ENCODE measurements at regions not wholly inside any gene's neighbourhood (a gene's known extent, or its start where the extent isn't known, plus 50 kb on each side); places are given as distances from the start of the nearest gene placed in this dataset.

DNA sequence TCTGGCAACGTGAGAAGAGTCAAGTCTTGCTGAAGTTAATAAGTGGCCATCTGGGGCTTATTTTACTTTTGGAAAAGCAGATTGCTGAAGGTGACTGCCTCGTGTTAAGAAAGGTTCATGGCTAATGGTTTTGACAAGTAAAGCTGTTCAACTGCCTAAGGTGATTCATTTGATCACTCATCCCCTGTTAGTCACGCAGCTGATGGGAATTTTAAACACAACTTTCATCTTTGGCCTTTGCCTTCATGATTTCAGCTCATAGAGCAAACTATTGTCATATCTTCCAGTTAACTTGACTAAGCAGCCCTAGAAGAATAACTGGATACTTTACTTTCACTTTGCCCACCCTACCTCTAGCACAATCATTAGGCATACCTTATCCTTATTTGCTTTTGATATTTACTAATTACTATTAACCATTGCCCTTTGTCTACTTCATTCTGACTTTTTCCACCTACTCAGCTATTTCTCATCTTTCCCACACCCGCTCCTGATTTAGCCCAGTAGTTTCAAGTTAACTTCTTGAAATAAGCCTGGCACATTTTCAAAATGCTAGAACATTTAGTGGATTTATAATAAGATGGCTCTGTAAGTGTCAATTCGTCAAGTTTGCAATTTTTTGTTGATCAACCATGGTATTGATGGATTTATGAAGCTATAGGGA is 170.6 kb upstream of the S100G start:
- DNase-seq (ENCODE audit: low read depth, low spot score) (peak; percentile 62), FAIRE-seq (peak; percentile 95)
- no peaks in the 10 kb centered on the region for H4K20me1 ChIP-seq (ENCODE audit: control insufficient read depth, extremely low read depth, insufficient read depth, low read length)
- H3K9me1 ChIP-seq (ENCODE audit: control insufficient read depth, extremely low read depth, insufficient read depth, low read length), result no peaks in the 10 kb centered on the region
- dilution Hi-C loops (cut with MboI; ENCODE audit: extremely low pct_ligation_motif_present, low sequenced_read_pairs), result no loop called here
- peaks cover 32% of the 10 kb centered on the region for H3K4me1 ChIP-seq (ENCODE audit: control insufficient read depth, extremely low read depth, insufficient read depth, low read length)
- no peaks in the 10 kb centered on the region for H3K27me3 ChIP-seq (ENCODE audit: control insufficient read depth, extremely low read depth, insufficient read depth, low read length)
- no peak overlapping the region for H2AFZ ChIP-seq (ENCODE audit: control insufficient read depth, low read length)
- H3K79me2 ChIP-seq (ENCODE audit: control insufficient read depth, insufficient read depth, low read length), result no peaks in the 10 kb centered on the region
- H3K9ac ChIP-seq (ENCODE audit: control insufficient read depth, extremely low read depth, insufficient read depth, low read length), result no peak overlapping the region
- TF ChIP-seq EZH2 (IDR thresholded peaks at IDR 0.05; ENCODE audit: low read length), result no peak
- TF ChIP-seq, protein P1, sequence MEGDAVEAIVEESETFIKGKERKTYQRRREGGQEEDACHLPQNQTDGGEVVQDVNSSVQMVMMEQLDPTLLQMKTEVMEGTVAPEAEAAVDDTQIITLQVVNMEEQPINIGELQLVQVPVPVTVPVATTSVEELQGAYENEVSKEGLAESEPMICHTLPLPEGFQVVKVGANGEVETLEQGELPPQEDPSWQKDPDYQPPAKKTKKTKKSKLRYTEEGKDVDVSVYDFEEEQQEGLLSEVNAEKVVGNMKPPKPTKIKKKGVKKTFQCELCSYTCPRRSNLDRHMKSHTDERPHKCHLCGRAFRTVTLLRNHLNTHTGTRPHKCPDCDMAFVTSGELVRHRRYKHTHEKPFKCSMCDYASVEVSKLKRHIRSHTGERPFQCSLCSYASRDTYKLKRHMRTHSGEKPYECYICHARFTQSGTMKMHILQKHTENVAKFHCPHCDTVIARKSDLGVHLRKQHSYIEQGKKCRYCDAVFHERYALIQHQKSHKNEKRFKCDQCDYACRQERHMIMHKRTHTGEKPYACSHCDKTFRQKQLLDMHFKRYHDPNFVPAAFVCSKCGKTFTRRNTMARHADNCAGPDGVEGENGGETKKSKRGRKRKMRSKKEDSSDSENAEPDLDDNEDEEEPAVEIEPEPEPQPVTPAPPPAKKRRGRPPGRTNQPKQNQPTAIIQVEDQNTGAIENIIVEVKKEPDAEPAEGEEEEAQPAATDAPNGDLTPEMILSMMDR (optimal IDR thresholded peaks at IDR 0.05 in 1 of 3, IDR thresholded peaks at IDR 0.05 in 1 of 3, conservative IDR thresholded peaks at IDR 0.05 in 1 of 3; ENCODE audit: extremely low read depth in 1 of 3, insufficient read depth in 2 of 3, low read length in 3 of 3), result no peak
- H3K4me3 ChIP-seq (ENCODE audit: control insufficient read depth in 2 of 3, extremely low read depth in 1 of 3, insufficient read depth in 2 of 3, low read depth in 1 of 3, low read length in 3 of 3), result peak overlapping the region in 1 of 3 experiments; percentile 26
- H3K4me2 ChIP-seq (ENCODE audit: control insufficient read depth, extremely low read depth, insufficient read depth, low read depth, low read length), result peak overlapping the region; percentile 52
- peak overlapping the region; percentile 48 for H3K27ac ChIP-seq (ENCODE audit: control insufficient read depth, insufficient read depth, low read length)
- H3K9me3 ChIP-seq (ENCODE audit: control insufficient read depth, low read depth, low read length), result no peaks in the 10 kb centered on the region
- H3K36me3 ChIP-seq (ENCODE audit: control insufficient read depth in 2 of 2, extremely low read depth in 1 of 2, insufficient read depth in 2 of 2, low read length in 2 of 2), result no peaks in the 10 kb centered on the region

DNA sequence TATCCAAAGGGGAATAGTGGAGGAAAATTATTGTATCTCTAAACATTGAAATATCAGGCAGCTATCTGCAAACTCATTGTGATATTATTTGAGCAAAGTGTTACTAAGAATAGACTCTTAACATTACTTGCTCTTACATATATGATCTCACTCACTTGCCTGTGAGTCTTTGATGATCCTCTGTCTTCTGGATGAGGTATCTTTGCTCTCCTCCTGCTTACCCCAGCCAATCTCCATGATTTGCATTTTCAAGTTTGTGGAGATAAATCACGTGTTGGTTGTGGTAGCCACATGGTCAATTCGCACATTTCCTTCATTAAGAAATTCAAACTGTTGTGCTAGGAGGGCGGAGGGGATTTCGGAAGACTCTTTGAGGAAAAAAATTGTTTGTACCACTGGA is 169.9 kb upstream of the S100G start:
- no peak overlapping the region for H2AFZ ChIP-seq (ENCODE audit: control insufficient read depth, low read length)
- no peaks in the 10 kb centered on the region for H3K27me3 ChIP-seq (ENCODE audit: control insufficient read depth, extremely low read depth, insufficient read depth, low read length)
- H3K9me1 ChIP-seq (ENCODE audit: control insufficient read depth, extremely low read depth, insufficient read depth, low read length), result no peaks in the 10 kb centered on the region
- no peak overlapping the region for H3K4me3 ChIP-seq (ENCODE audit: control insufficient read depth in 2 of 3, extremely low read depth in 1 of 3, insufficient read depth in 2 of 3, low read depth in 1 of 3, low read length in 3 of 3)
- no peaks in the 10 kb centered on the region for H3K36me3 ChIP-seq (ENCODE audit: control insufficient read depth in 2 of 2, extremely low read depth in 1 of 2, insufficient read depth in 2 of 2, low read length in 2 of 2)
- no peak overlapping the region for H3K4me2 ChIP-seq (ENCODE audit: control insufficient read depth, extremely low read depth, insufficient read depth, low read depth, low read length)
- FAIRE-seq, result no peak
- dilution Hi-C loops (cut with MboI; ENCODE audit: extremely low pct_ligation_motif_present, low sequenced_read_pairs), result no loop called here
- no peaks in the 10 kb centered on the region for H4K20me1 ChIP-seq (ENCODE audit: control insufficient read depth, extremely low read depth, insufficient read depth, low read length)
- no peak for DNase-seq (ENCODE audit: low read depth, low spot score)
- H3K27ac ChIP-seq (ENCODE audit: control insufficient read depth, insufficient read depth, low read length), result no peak overlapping the region
- no peaks in the 10 kb centered on the region for H3K79me2 ChIP-seq (ENCODE audit: control insufficient read depth, insufficient read depth, low read length)
- TF ChIP-seq, protein P1 (optimal IDR thresholded peaks at IDR 0.05 in 1 of 3, IDR thresholded peaks at IDR 0.05 in 1 of 3, conservative IDR thresholded peaks at IDR 0.05 in 1 of 3; ENCODE audit: extremely low read depth in 1 of 3, insufficient read depth in 2 of 3, low read length in 3 of 3), result no peak
- no peak for TF ChIP-seq EZH2 (IDR thresholded peaks at IDR 0.05; ENCODE audit: low read length)
- peaks cover 40% of the 10 kb centered on the region for H3K4me1 ChIP-seq (ENCODE audit: control insufficient read depth, extremely low read depth, insufficient read depth, low read length)
- H3K9ac ChIP-seq (ENCODE audit: control insufficient read depth, extremely low read depth, insufficient read depth, low read length), result no peak overlapping the region
- no peaks in the 10 kb centered on the region for H3K9me3 ChIP-seq (ENCODE audit: control insufficient read depth, low read depth, low read length)

Measured in keratinocyte (primary cell).